Loucy (cell line): ENCODE measurements at regions not wholly inside any gene's neighbourhood (a gene's known extent, or its start where the extent isn't known, plus 50 kb on each side); places are given as distances from the start of the nearest gene placed in this dataset.

Source experiments
- H2AFZ ChIP-seq: fragments of 200-600 bp; sonication (generic); 2 replicates; pipeline ENCODE4 v1.6.0; 2016; ENCODE audit warnings: antibody characterized with exemption, mild to moderate bottlenecking, low read length, moderate library complexity
- H3F3A ChIP-seq: fragments of 200-600 bp; 2 replicates; pipeline ENCODE4 v1.6.0; 2016; ENCODE audit warnings: antibody characterized with exemption, low read depth, mild to moderate bottlenecking
- H3K27me3 ChIP-seq: fragments of 200-600 bp; sonication (generic); 2 replicates; pipeline ENCODE4 v1.6.1; 2014; ENCODE audit warnings: low read length, mild to moderate bottlenecking; ENCODE audit not compliant: insufficient read depth, poor library complexity, severe bottlenecking
- H3K36me3 ChIP-seq: fragments of 200-600 bp; sonication (generic); 2 replicates; pipeline ENCODE4 v1.6.1; 2016; ENCODE audit warnings: low read length; ENCODE audit not compliant: insufficient read depth
- H3K4me1 ChIP-seq: fragments of 200-600 bp; sonication (generic); 2 replicates; pipeline ENCODE4 v1.5.1; 2014; ENCODE audit warnings: low read length, mild to moderate bottlenecking; ENCODE audit not compliant: insufficient read depth, poor library complexity, severe bottlenecking
- H3K4me2 ChIP-seq: fragments of 200-600 bp; sonication (generic); 2 replicates; pipeline ENCODE4 v1.6.0; 2014; ENCODE audit warnings: antibody characterized with exemption, low read length, low read depth, mild to moderate bottlenecking; ENCODE audit not compliant: poor library complexity, severe bottlenecking
- H3K4me3 ChIP-seq: fragments of 200-600 bp; sonication (generic); 2 replicates; pipeline ENCODE4 v1.5.1; 2014; ENCODE audit warnings: low read length, mild to moderate bottlenecking, mixed read lengths; ENCODE audit not compliant: poor library complexity, severe bottlenecking
- H3K79me2 ChIP-seq: fragments of 200-600 bp; sonication (generic); 2 replicates; pipeline ENCODE4 v1.6.1; 2014; ENCODE audit warnings: low read length; ENCODE audit not compliant: insufficient read depth
- H3K9ac ChIP-seq: fragments of 200-600 bp; sonication (generic); 2 replicates; pipeline ENCODE4 v1.6.0; 2014; ENCODE audit warnings: mild to moderate bottlenecking, low read depth, low read length, moderate library complexity; ENCODE audit not compliant: poor library complexity, severe bottlenecking
- H3K9me2 ChIP-seq: fragments of 200-600 bp; sonication (generic); replicated peaks from 2 replicates; pipeline ENCODE4 v1.6.1; 2016; ENCODE audit warnings: low read depth, low read length, mixed read lengths
- H3K9me3 ChIP-seq: fragments of 200-600 bp; sonication (generic); 2 replicates; pipeline ENCODE4 v1.6.1; 2014; ENCODE audit warnings: mild to moderate bottlenecking, antibody characterized with exemption, low read length, low read depth; ENCODE audit not compliant: insufficient read depth
- H4K20me1 ChIP-seq: fragments of 200-600 bp; sonication (generic); 2 replicates; pipeline ENCODE4 v1.6.0; 2014; ENCODE audit warnings: antibody characterized with exemption, low read length, mild to moderate bottlenecking; ENCODE audit not compliant: insufficient read depth, poor library complexity, severe bottlenecking
- CTCF ChIP-seq: fragments of 200-600 bp; sonication (generic); conservative IDR thresholded peaks from 2 replicates; pipeline ENCODE4 v1.5.1; 2014; ENCODE audit warnings: mild to moderate bottlenecking, antibody characterized with exemption, low read length
- EZH2phosphoT487 ChIP-seq: fragments of 200-600 bp; IDR thresholded peaks from 2 replicates; pipeline ENCODE4 v1.6.1; 2018; ENCODE audit warnings: antibody characterized with exemption, mild to moderate bottlenecking, moderate library complexity, borderline replicate concordance

GRCh38 chr9:88922091-88922490, 69.2 kb upstream of the S1PR3 start:
- no peak for TF ChIP-seq EZH2phosphoT487
- TF ChIP-seq CTCF, result no peak
- Histone ChIP-seq H3K4me2 (peak overlapping the region; percentile 72), H2AFZ (0 out of 2 replicates have a peak overlapping the region, but pooled peaks have one; percentile 2), H3K4me1 (peaks cover 70% of the 10 kb centered on the region), H3K9me2 (no peaks in the 10 kb centered on the region), H3K36me3 (no peaks in the 10 kb centered on the region), H3K9ac (peak overlapping the region; percentile 78), H3K9me3 (peaks cover 22% of the 10 kb centered on the region; the same call in 1 of the 2 replicates), H3K4me3 (peak overlapping the region; percentile 51), H3K79me2 (no peaks in the 10 kb centered on the region), H3K27me3 (no peaks in the 10 kb centered on the region), H4K20me1 (no peaks in the 10 kb centered on the region), H3F3A (peaks cover 28% of the 10 kb centered on the region)

GRCh38 chr9:88923092-88923491, 68.2 kb upstream of the S1PR3 start:
- Histone ChIP-seq H3K9ac (peak overlapping the region; percentile 62), H3F3A (peaks cover 28% of the 10 kb centered on the region), H4K20me1 (no peaks in the 10 kb centered on the region), H2AFZ (no peak overlapping the region), H3K4me3 (peak overlapping the region; percentile 47), H3K9me2 (no peaks in the 10 kb centered on the region), H3K4me1 (peaks cover 78% of the 10 kb centered on the region), H3K9me3 (peaks cover 12% of the 10 kb centered on the region; the same call in 1 of the 2 replicates), H3K36me3 (no peaks in the 10 kb centered on the region), H3K4me2 (peak overlapping the region; percentile 72), H3K27me3 (no peaks in the 10 kb centered on the region), H3K79me2 (no peaks in the 10 kb centered on the region)
- no peak for TF ChIP-seq EZH2phosphoT487
- TF ChIP-seq CTCF, result no peak

- Histone ChIP-seq H3K27me3 (no peaks in the 10 kb centered on the region), H3K9ac (peak overlapping the region; percentile 62), H3K36me3 (no peaks in the 10 kb centered on the region), H3K4me3 (peak overlapping the region; percentile 47), H3K79me2 (no peaks in the 10 kb centered on the region), H3F3A (peaks cover 28% of the 10 kb centered on the region), H3K9me3 (peaks cover 6% of the 10 kb centered on the region; the same call in 1 of the 2 replicates), H4K20me1 (no peaks in the 10 kb centered on the region), H3K9me2 (no peaks in the 10 kb centered on the region), H3K4me1 (peaks cover 83% of the 10 kb centered on the region), H2AFZ (no peak overlapping the region), H3K4me2 (peak overlapping the region; percentile 72)
- no peak for TF ChIP-seq CTCF
- no peak for TF ChIP-seq EZH2phosphoT487
Measured at GRCh38 chr9:88923653-88924288, 67.5 kb upstream of the S1PR3 start.
